ENCODE measurements at regions not wholly inside any gene's neighbourhood (a gene's known extent, or its start where the extent isn't known, plus 50 kb on each side); places are given as distances from the start of the nearest gene placed in this dataset.

DNA sequence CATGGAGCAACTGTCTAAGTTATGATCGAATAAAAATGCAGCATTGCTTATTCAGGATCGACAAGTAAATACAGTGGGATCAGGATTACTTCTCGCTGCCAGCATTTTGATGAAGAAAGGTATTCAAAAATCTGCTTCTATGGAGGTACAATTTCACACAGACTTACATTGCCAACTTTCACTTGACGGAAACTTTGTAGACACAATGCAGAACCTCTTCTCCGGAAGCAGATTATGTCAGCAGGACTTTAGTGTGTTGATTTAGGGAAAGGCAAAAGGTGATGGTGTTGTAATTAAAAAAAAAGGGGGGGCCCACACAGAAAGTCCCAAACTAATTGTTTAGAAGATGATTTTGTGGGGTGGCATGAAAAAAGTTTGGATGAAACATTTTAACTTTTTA lies 462.4 kb upstream of the KLF6 start:
- TF ChIP-seq CTCF (IDR thresholded peaks at IDR 0.05) (no peak), POLR2A (IDR thresholded peaks at IDR 0.05) (no peak)

Measured in testis (tissue), 2 donors.